ENCODE measurements at regions not wholly inside any gene's neighbourhood (a gene's known extent, or its start where the extent isn't known, plus 50 kb on each side); places are given as distances from the start of the nearest gene placed in this dataset.

DNA sequence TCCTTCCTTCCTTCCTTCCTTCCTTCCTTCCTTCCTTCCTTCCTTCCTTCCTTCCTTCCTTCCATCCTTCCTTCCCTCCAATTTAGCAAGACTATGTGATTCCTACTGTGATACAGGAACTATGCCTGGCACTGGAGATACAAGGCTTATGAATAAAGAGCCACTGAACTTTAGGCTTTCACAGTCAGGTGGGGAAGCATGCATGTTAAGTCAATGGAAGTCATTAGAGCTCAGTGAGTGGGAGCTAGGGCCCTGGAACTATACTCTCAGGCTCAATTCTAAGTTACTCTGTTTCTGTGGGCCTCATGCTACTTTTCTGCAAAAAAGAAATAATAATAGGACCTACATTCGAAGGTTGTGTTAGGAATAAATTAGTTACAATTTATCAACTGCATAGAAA lies 527.6 kb upstream of the ZEB2 start:
- TF ChIP-seq, protein P1, sequence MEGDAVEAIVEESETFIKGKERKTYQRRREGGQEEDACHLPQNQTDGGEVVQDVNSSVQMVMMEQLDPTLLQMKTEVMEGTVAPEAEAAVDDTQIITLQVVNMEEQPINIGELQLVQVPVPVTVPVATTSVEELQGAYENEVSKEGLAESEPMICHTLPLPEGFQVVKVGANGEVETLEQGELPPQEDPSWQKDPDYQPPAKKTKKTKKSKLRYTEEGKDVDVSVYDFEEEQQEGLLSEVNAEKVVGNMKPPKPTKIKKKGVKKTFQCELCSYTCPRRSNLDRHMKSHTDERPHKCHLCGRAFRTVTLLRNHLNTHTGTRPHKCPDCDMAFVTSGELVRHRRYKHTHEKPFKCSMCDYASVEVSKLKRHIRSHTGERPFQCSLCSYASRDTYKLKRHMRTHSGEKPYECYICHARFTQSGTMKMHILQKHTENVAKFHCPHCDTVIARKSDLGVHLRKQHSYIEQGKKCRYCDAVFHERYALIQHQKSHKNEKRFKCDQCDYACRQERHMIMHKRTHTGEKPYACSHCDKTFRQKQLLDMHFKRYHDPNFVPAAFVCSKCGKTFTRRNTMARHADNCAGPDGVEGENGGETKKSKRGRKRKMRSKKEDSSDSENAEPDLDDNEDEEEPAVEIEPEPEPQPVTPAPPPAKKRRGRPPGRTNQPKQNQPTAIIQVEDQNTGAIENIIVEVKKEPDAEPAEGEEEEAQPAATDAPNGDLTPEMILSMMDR (IDR thresholded peaks at IDR 0.05 in 2 of 3, conservative IDR thresholded peaks at IDR 0.05 in 1 of 3; ENCODE audit: borderline replicate concordance in 1 of 3, insufficient read depth in 1 of 3, low read depth in 2 of 3, low read length in 2 of 3), result no peak
- TF ChIP-seq EZH2 (IDR thresholded peaks at IDR 0.05), result no peak
- TF ChIP-seq YY1 (IDR thresholded peaks at IDR 0.05; ENCODE audit: extremely low read depth, insufficient replicate concordance, low read depth, low read length), result no peak
- TF ChIP-seq POLR2AphosphoS5 (IDR thresholded peaks at IDR 0.05; ENCODE audit: low read depth, low read length), result no peak
- no peak for TF ChIP-seq CEBPB (IDR thresholded peaks at IDR 0.05; ENCODE audit: low read depth)
- no peak for TF ChIP-seq TCF7L2 (IDR thresholded peaks at IDR 0.05; ENCODE audit: borderline replicate concordance, extremely low read depth, insufficient read depth, insufficient read length)
- TF ChIP-seq ELF1 (IDR thresholded peaks at IDR 0.05; ENCODE audit: borderline replicate concordance, low read depth), result no peak
